Skeletal muscle cell (primary cell): ENCODE measurements at regions not wholly inside any gene's neighbourhood (a gene's known extent, or its start where the extent isn't known, plus 50 kb on each side); places are given as distances from the start of the nearest gene placed in this dataset.

Experiments used
- DNase-seq: peaks from one replicate; pipeline ENCODE4 v3.0.0-alpha.2; 2010; ENCODE audit warnings: low read depth
- H3K4me3 ChIP-seq: 2 replicates; pipeline ENCODE4 v1.5.1; 2011; ENCODE audit warnings: low read depth, mild to moderate bottlenecking, control low read depth, low read length, moderate library complexity

GRCh38 chr2:5121642-5122041, 570.5 kb upstream of the SOX11 start:
- no peak for DNase-seq
- H3K4me3 ChIP-seq: no peak overlapping the region

- H3K4me3 ChIP-seq: no peak overlapping the region
These were observed 568.5 kb upstream of the SOX11 start for GRCh38 chr2:5123582-5124196.

GRCh38 chr2:5125017-5125730, 567.0 kb upstream of the SOX11 start:
- H3K4me3 ChIP-seq: no peak overlapping the region
- DNase-seq: no peak

More at GRCh38 chr2:5123582-5124196, 568.5 kb upstream of the SOX11 start:
- no peak for DNase-seq

GRCh38 chr2:5132281-5132680, 559.9 kb upstream of the SOX11 start:
- DNase-seq: no peak

GRCh38 chr2:5140347-5140746, 551.8 kb upstream of the SOX11 start:
- H3K4me3 ChIP-seq: no peak overlapping the region
- DNase-seq: peak; percentile 66

More at GRCh38 chr2:5132281-5132680, 559.9 kb upstream of the SOX11 start:
- H3K4me3 ChIP-seq: no peak overlapping the region

- H3K4me3 ChIP-seq: no peak overlapping the region
- no peak for DNase-seq
These were observed 548.0 kb upstream of the SOX11 start for GRCh38 chr2:5144159-5144558.

- no peak overlapping the region for H3K4me3 ChIP-seq
- DNase-seq: no peak
These were observed 547.1 kb upstream of the SOX11 start for GRCh38 chr2:5145053-5145452.

GRCh38 chr2:5145801-5146200, 546.4 kb upstream of the SOX11 start:
- DNase-seq: no peak

GRCh38 chr2:5148392-5149085, 543.6 kb upstream of the SOX11 start:
- no peak for DNase-seq
- H3K4me3 ChIP-seq: no peak overlapping the region

More at GRCh38 chr2:5145801-5146200, 546.4 kb upstream of the SOX11 start:
- no peak overlapping the region for H3K4me3 ChIP-seq

- DNase-seq: no peak
- no peak overlapping the region for H3K4me3 ChIP-seq
These were observed 541.3 kb upstream of the SOX11 start for GRCh38 chr2:5150871-5151270.

GRCh38 chr2:5164776-5165525, 527.2 kb upstream of the SOX11 start:
- no peak overlapping the region for H3K4me3 ChIP-seq
- peak; percentile 58 for DNase-seq

- DNase-seq: no peak
- no peak overlapping the region for H3K4me3 ChIP-seq
These were observed 519.3 kb upstream of the SOX11 start for GRCh38 chr2:5172923-5173322.

- DNase-seq: no peak
- no peak overlapping the region for H3K4me3 ChIP-seq
These were observed 518.2 kb upstream of the SOX11 start for GRCh38 chr2:5173876-5174535.

- H3K4me3 ChIP-seq: no peak overlapping the region
- no peak for DNase-seq
These were observed 517.0 kb upstream of the SOX11 start for GRCh38 chr2:5175231-5175630.

GRCh38 chr2:5176764-5177163, 515.4 kb upstream of the SOX11 start:
- DNase-seq: no peak
- no peak overlapping the region for H3K4me3 ChIP-seq

GRCh38 chr2:5183031-5183430, 509.2 kb upstream of the SOX11 start:
- H3K4me3 ChIP-seq: no peak overlapping the region
- DNase-seq: no peak

- no peak overlapping the region for H3K4me3 ChIP-seq
- DNase-seq: no peak
These were observed 504.9 kb upstream of the SOX11 start for GRCh38 chr2:5187283-5187682.

- no peak overlapping the region for H3K4me3 ChIP-seq
- no peak for DNase-seq
These were observed 503.5 kb upstream of the SOX11 start for GRCh38 chr2:5188636-5189035.

- H3K4me3 ChIP-seq: no peak overlapping the region
- DNase-seq: no peak
These were observed 502.2 kb upstream of the SOX11 start for GRCh38 chr2:5190023-5190422.
